NCI-H2081 (cell line): ENCODE measurements at regions not wholly inside any gene's neighbourhood (a gene's known extent, or its start where the extent isn't known, plus 50 kb on each side); places are given as distances from the start of the nearest gene placed in this dataset.
A peak's percentile ranks its signal among the peaks of the same experiment; 100 is the strongest.

Source experiments
- DNase-seq, 2 experiments: peaks; one replicate each; lab custom pipeline; 2025; lab: John Stamatoyannopoulos, UW

- DNase-seq = no peak
Measured at GRCh38 chr1:209328196-209328595, 255.3 kb upstream of the CAMK1G start.

- peak; percentile 12 to 26 for DNase-seq
Measured at GRCh38 chr1:209335178-209335577, 248.3 kb upstream of the CAMK1G start.

- no peak for DNase-seq
Measured at GRCh38 chr1:209341146-209341545, 242.4 kb upstream of the CAMK1G start.

GRCh38 chr1:209341673-209342420 is 241.7 kb upstream of the CAMK1G start:
- DNase-seq = no peak

- no peak for DNase-seq
Measured at GRCh38 chr1:209342441-209343175, 240.9 kb upstream of the CAMK1G start.

GRCh38 chr1:209343511-209343910 is 240.0 kb upstream of the CAMK1G start:
- DNase-seq = no peak

GRCh38 chr1:209344156-209344555 is 239.4 kb upstream of the CAMK1G start:
- no peak for DNase-seq

- no peak for DNase-seq
Measured at GRCh38 chr1:209349363-209350308, 233.9 kb upstream of the CAMK1G start.

GRCh38 chr1:209353053-209353452 is 230.5 kb upstream of the CAMK1G start:
- no peak for DNase-seq

GRCh38 chr1:209354111-209354839 is 229.2 kb upstream of the CAMK1G start:
- peak; percentile 88 for DNase-seq

- no peak for DNase-seq
Measured at GRCh38 chr1:209354840-209355165, 228.7 kb upstream of the CAMK1G start.

- no peak for DNase-seq
Measured at GRCh38 chr1:209355415-209355814, 228.1 kb upstream of the CAMK1G start.

- DNase-seq = no peak
Measured at GRCh38 chr1:209356976-209357377, 226.5 kb upstream of the CAMK1G start.

- peak; percentile 13 to 60 for DNase-seq
Measured at GRCh38 chr1:209363112-209363511, 220.4 kb upstream of the CAMK1G start.

GRCh38 chr1:209364716-209365115 is 218.8 kb upstream of the CAMK1G start:
- no peak for DNase-seq

- DNase-seq = no peak
Measured at GRCh38 chr1:209367061-209367772, 216.3 kb upstream of the CAMK1G start.

GRCh38 chr1:209368864-209369598 is 214.5 kb upstream of the CAMK1G start:
- no peak for DNase-seq

- no peak for DNase-seq
Measured at GRCh38 chr1:209370241-209370995, 213.1 kb upstream of the CAMK1G start.

GRCh38 chr1:209375097-209375496 is 208.4 kb upstream of the CAMK1G start:
- DNase-seq = no peak
